PC-9 (cell line): ENCODE measurements at regions not wholly inside any gene's neighbourhood (a gene's known extent, or its start where the extent isn't known, plus 50 kb on each side); places are given as distances from the start of the nearest gene placed in this dataset.

Source experiments
- BruUV-seq: library from RNA; stranded (reverse); fragments of 400-500 nt; replicated peaks from 2 replicates; lab custom pipeline; 2021; lab: Mats Ljungman, UMichigan
- CTCF ChIA-PET: fragments of 300-600 bp; sonication (Branson Sonifier 250); formaldehyde crosslinking; loops from one replicate; lab custom pipeline; 2022; ENCODE audit warnings: antibody characterized with exemption; lab: Charles Lee
- POLR2A ChIA-PET: fragments of 300-600 bp; sonication (Branson Sonifier 250); formaldehyde crosslinking; loops from one replicate; lab custom pipeline; 2022; ENCODE audit warnings: antibody characterized with exemption; ENCODE audit not compliant: unreplicated experiment; lab: Charles Lee
- DNase-seq, 2 experiments: peaks; one replicate each; pipeline versions ENCODE4 v3.0.0 to v3.0.0-alpha.2; 2015 to 2022; ENCODE audit warnings: mixed read lengths in 1 of 2
- H2AFZ ChIP-seq: fragments of 200-600 bp; sonication (generic); 2 replicates; pipeline ENCODE4 v1.8.1; 2017; ENCODE audit warnings: antibody characterized with exemption
- H3F3A ChIP-seq: fragments of 200-600 bp; sonication (generic); 2 replicates; pipeline ENCODE4 v1.8.1; 2017; ENCODE audit warnings: antibody characterized with exemption, mild to moderate bottlenecking, low read depth; ENCODE audit not compliant: insufficient read depth
- H3K27ac ChIP-seq: fragments of 200-600 bp; sonication (generic); 2 replicates; pipeline ENCODE4 v1.6.1; 2016; ENCODE audit warnings: mixed run types
- H3K27me3 ChIP-seq: fragments of 200-600 bp; sonication (generic); 2 replicates; pipeline ENCODE4 v1.6.1; 2016; ENCODE audit warnings: low read depth, mixed run types; ENCODE audit not compliant: insufficient read depth
- H3K36me3 ChIP-seq: fragments of 200-600 bp; sonication (generic); 2 replicates; pipeline ENCODE4 v1.6.1; 2016; ENCODE audit warnings: low read depth, mixed run types
- H3K4me1 ChIP-seq: fragments of 200-600 bp; sonication (generic); replicated peaks from 2 replicates; pipeline ENCODE4 v1.6.1; 2016; ENCODE audit warnings: mixed run types; ENCODE audit not compliant: insufficient read depth
- H3K4me2 ChIP-seq: fragments of 200-600 bp; sonication (generic); 2 replicates; pipeline ENCODE4 v1.6.1; 2017; ENCODE audit warnings: mixed run types
- H3K4me3 ChIP-seq: fragments of 200-600 bp; sonication (generic); 2 replicates; pipeline ENCODE4 v1.6.1; 2016; ENCODE audit warnings: mixed run types
- H3K79me2 ChIP-seq: fragments of 200-600 bp; sonication (generic); 2 replicates; pipeline ENCODE4 v1.6.1; 2017; ENCODE audit warnings: low read depth, mixed run types
- H3K9me2 ChIP-seq: fragments of 200-600 bp; sonication (generic); 2 replicates; pipeline ENCODE4 v1.8.1; 2017; ENCODE audit warnings: mild to moderate bottlenecking; ENCODE audit not compliant: insufficient read depth
- H3K9me3 ChIP-seq: fragments of 200-600 bp; sonication (generic); 2 replicates; pipeline ENCODE4 v1.8.1; 2016; ENCODE audit warnings: low read depth; ENCODE audit not compliant: insufficient read depth
- H4K20me1 ChIP-seq: fragments of 200-600 bp; sonication (generic); 2 replicates; pipeline ENCODE4 v1.8.1; 2017; ENCODE audit not compliant: insufficient read depth
- CTCF ChIP-seq: fragments of 200-600 bp; sonication (generic); conservative IDR thresholded peaks from 2 replicates; pipeline ENCODE4 v1.6.1; 2017; ENCODE audit warnings: mixed run types, antibody characterized with exemption, mild to moderate bottlenecking, moderate library complexity
- EZH2 ChIP-seq: fragments of 200-600 bp; sonication (generic); IDR thresholded peaks from 2 replicates; pipeline ENCODE4 v1.8.0; 2017; ENCODE audit warnings: antibody characterized with exemption, low read depth
- intact Hi-C: fragments of 100-400 bp; cut with micrococcal nuclease; formaldehyde crosslinking; loops from one replicate; pipeline ENCODE4 v1.10.0; 2022; ENCODE audit not compliant: unreplicated experiment

- TF ChIP-seq CTCF = no peak
- TF ChIP-seq EZH2 = no peak
- no TSS peak for BruUV-seq
- CTCF ChIA-PET = no interaction called here
- Histone ChIP-seq H3K9me2 (no peaks in the 10 kb centered on the region), H3K79me2 (no peaks in the 10 kb centered on the region), H3K36me3 (no peaks in the 10 kb centered on the region), H3F3A (no peaks in the 10 kb centered on the region), H3K4me3 (no peak overlapping the region), H3K4me2 (no peak overlapping the region), H3K9me3 (no peaks in the 10 kb centered on the region), H3K27ac (no peak overlapping the region), H3K4me1 (0 out of 2 replicates have a peak, but pooled peaks cover 6% of the 10 kb centered on the region), H2AFZ (no peak overlapping the region), H4K20me1 (no peaks in the 10 kb centered on the region), H3K27me3 (no peaks in the 10 kb centered on the region)
- POLR2A ChIA-PET = no interaction called here
- intact Hi-C loops = no loop called here
- DNase-seq = no peak
Measured at GRCh38 chr4:148980782-148981480, 538.7 kb upstream of the NR3C2 start.

GRCh38 chr4:148978301-148978700 lies 536.1 kb upstream of the NR3C2 start:
- no TSS peak for BruUV-seq
- intact Hi-C loops = no loop called here
- H3K9me3 ChIP-seq = no peaks in the 10 kb centered on the region
- H3K79me2 ChIP-seq = no peaks in the 10 kb centered on the region
- no peaks in the 10 kb centered on the region for H3K36me3 ChIP-seq
- 0 out of 2 replicates have a peak, but pooled peaks cover 6% of the 10 kb centered on the region for H3K4me1 ChIP-seq
- no peak overlapping the region for H3K4me3 ChIP-seq
- H3K4me2 ChIP-seq = no peak overlapping the region
- ChIA-PET CTCF (no interaction called here), POLR2A (no interaction called here)
- no peak overlapping the region for H2AFZ ChIP-seq
- no peak overlapping the region for H3K27ac ChIP-seq
- TF ChIP-seq EZH2 = no peak
- no peak for TF ChIP-seq CTCF
- no peaks in the 10 kb centered on the region for H3K27me3 ChIP-seq
- H3F3A ChIP-seq = no peaks in the 10 kb centered on the region
- H3K9me2 ChIP-seq = no peaks in the 10 kb centered on the region
- H4K20me1 ChIP-seq = no peaks in the 10 kb centered on the region
- DNase-seq = no peak

- ChIA-PET POLR2A (no interaction called here), CTCF (no interaction called here)
- no peaks in the 10 kb centered on the region for H3K79me2 ChIP-seq
- no peak overlapping the region for H3K4me3 ChIP-seq
- H3K4me1 ChIP-seq = no peaks in the 10 kb centered on the region
- no peaks in the 10 kb centered on the region for H3F3A ChIP-seq
- H3K27me3 ChIP-seq = no peaks in the 10 kb centered on the region
- no peaks in the 10 kb centered on the region for H4K20me1 ChIP-seq
- H3K9me2 ChIP-seq = no peaks in the 10 kb centered on the region
- H3K4me2 ChIP-seq = no peak overlapping the region
- TF ChIP-seq EZH2 (no peak), CTCF (no peak)
- H3K36me3 ChIP-seq = no peaks in the 10 kb centered on the region
- H3K27ac ChIP-seq = no peak overlapping the region
- intact Hi-C loops = no loop called here
- H2AFZ ChIP-seq = no peak overlapping the region
- DNase-seq = no peak
- no TSS peak for BruUV-seq
- H3K9me3 ChIP-seq = no peaks in the 10 kb centered on the region
Measured at GRCh38 chr4:148975464-148975863, 533.2 kb upstream of the NR3C2 start.
